ENCODE measurements at regions not wholly inside any gene's neighbourhood (a gene's known extent, or its start where the extent isn't known, plus 50 kb on each side); places are given as distances from the start of the nearest gene placed in this dataset.
A peak's percentile ranks its signal among the peaks of the same experiment; 100 is the strongest.
"Not testable (repeated sequence)": the region's sequence is repeated elsewhere in the genome, so short reads cannot be mapped to it uniquely, and the experiment has no call there.

DNA sequence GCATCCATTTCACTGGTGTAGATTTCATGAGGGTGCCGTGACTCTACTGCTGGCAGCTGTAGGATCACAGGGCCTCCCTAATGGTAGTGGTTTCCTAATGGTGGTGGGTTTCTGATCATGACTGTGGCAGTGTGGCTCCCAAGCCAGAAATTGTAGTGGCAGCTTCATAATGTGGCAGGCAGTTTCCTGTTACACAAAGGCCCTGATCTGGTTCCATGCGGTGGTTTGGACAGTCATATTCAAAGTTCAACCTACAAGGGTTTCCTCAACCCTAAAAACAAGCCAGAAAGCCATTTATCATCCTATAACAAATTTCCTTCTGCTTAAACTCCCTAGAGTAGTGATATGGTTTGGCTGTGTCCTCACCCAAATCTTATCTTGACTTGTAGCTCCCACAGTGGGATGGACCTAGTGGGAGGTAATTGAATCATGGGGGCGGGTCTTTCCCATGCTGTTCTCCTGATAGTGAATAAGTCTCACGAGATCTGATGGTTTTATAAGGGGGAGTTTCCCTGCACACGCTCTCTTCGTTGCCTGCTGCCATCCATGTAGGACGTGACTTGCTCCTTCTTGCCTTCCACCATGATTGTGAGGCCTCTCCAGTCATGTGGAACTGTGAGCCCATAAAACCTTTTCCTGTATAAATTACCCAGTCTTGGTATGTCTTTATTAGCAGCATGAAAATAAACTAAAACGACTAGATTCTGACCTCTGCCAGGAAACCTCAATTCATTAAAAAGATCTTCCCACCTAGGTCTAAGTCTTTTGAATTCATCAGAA is 257.1 kb downstream of the EFCAB11 start:
- no peak for DNase-seq

DNA sequence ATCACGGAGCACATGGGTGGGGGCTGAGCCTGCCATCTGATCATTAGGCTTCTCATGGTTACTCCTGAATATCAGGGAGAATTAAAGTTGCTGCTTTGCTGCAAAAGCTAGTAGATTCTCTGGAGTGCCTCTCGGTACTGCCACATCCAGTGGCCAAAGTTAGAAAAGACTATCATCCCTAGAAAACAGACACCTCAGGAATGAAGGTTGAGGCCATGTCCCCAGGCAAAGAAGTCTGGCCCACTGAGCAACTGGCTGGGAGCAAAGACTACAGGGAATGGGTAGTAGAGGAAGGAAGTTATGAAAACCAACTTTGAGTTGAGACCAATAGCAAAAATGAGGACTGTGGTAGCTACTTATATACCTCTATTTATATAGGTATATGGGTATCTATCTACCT is 258.7 kb downstream of the EFCAB11 start:
- DNase-seq, result peak in 1 of 2 experiments; percentile 3

DNA sequence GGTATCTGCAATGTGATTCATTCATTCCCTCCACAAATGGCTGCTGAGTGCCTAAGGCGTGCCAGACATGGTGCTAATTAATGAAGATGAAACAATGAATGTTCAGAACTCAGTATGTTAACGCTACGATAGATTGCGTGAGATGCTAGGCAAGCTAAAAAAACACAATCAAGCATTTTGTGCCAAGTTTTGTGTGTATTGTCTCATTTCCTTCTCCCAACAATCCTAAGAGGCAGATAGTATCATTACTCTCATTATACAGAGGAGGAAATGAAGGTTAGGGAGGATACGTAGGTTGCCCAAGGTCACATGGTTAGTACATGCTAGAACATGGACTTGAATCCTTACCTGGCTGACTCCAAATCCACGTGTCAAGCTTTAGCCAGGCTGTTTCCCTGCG is 264.4 kb downstream of the EFCAB11 start:
- DNase-seq, result no peak

DNA sequence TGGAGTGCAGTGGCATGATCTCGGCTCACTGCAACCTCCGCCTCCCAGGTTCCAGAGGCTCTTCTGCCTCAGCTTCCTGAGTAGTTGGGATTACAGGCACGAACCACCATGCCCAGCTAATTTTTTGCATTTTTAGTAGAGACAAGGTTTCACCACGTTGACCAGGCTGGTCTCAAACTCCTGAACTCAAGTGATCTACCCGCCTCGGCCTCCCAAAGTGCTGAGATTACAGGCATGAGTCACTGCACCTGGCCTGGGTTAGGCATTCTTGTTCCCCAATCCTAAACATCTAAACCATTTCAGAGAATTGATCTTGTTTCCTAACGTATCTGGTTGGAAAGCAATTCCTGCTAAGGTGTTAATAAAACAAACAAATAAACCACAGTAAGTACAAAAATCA is 264.8 kb downstream of the EFCAB11 start:
- DNase-seq, result not testable (repeated sequence)

DNA sequence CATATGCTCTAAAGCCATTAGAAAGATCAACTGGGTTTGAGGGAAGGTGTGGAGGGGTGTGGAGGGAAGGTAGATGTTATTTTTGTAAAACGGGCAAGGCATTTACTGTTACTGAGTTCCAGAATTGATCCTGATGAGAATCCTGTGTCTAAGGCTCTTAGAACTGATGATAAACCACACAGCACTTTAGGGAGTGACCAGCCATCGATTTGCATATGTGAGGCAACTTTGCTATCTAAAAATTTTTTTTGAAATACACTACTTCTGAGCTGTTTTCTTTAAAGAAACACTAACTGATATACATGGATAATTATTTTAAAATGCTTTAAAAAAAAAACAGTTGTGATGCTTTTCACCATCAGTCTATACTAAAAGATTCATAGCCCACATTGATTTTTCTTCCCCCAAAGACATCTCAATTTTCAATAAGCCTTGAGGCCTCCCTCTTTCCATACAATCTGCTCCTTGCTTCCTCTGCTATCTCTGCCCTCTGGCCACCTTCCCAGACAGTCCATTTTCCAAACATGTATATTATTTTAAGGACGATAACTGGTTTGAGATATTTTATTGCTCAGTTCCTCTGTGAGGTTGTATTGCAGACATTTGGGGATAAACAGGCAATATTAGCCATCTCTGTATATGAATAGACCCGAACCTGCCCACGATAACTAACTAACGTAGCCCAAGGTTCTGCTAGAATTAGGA is 265.9 kb downstream of the EFCAB11 start:
- DNase-seq, result no peak

DNA sequence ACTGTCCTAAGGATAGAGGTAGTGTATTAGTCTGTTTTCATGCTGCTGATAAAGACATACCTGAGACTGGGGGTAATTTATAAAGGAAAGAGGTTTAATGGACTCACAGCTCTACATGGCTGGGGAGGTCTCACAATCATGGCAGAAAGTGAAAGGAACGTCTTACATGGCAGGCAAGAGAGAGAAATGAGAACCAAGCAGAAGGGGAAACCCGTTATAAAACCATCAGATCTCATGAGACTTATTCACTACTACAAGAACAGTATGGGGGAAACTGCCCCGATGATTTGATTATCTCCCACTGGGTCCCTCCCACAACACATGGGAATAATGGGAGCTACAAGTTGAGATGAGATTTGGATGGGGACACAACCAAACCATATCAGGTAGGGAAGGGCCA is 267.4 kb downstream of the EFCAB11 start:
- not testable (repeated sequence) for DNase-seq

DNA sequence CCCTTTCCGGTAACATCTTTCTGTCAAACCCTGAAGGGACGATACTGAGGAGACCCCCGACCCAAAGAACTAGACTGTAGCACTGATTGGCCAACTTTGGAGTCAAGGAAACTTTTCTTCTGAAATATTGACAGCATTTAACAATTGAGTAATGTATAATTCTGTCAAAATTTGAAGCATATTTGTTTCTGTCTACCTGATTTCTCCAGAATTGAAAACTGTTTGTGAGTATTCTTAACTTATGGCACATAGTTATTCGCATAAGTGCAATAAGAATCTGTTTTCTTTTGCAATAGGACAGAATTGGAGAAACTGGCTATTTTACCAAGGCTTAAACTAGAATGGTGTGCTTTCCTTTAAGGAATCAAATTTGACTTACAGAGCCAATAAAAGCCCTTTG is 267.1 kb upstream of the FOXN3 start:
- no peak for DNase-seq

DNA sequence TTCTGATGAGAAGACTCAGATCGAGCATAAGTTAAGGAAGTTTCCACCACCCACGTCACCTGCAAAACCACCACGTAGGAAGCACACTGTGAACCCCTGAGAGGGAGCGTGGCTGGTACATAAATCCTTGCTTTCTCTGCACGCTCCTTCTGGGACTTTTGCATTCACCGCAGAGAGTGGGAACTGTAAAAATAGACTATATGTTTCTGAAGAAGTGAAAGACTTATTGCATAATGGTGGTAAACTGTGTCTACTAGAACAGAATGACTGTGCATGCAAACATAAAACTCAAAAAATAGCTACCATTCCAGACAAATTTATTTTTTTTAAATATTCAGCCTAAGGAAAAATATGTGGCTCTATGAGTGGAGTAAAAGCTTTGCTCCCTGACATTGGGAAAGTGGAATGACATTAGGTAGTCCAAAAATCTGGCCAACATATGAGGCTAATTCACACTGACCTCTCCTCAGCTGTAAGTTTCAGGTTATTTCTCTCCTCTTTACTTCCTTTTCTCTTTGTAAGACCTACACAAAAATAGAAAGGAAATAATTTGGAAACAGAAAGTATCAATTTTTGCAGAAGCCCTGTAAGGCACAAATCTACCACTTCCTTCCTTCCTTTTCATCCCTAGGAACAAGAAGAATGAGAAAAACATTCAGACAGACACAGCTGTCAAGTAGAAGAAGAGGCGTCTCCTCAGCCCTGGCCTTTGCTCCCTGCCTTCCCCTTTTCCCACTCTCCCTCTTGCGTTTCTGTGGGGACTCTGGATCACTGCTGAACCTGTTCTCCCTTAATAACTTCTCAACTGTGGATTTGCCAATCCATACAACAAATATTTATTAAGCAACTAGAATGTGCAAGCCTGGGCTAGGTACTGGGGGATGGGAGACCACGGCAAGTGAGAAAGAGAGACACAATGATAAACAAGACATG is 264.3 kb upstream of the FOXN3 start:
- peak; percentile 49 to 67 for DNase-seq

DNA sequence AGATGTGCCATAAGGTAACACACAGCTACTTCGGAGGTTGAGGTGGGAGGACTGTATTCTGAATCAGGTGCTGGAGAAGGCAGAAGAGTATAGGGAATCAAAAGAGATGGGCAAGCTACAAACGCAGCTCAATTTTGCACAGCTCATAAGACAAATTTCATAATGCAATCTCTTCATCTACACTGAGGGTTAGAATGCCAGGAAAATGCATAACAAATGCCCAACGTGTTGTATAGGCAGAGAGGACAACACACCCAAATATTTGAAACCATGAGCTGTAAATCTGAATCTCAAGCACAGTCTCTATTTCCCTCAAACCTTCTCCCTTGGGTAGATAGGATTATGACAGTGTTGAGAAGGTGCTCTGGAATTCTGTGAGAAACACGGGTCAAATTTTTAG is 263.1 kb upstream of the FOXN3 start:
- no peak for DNase-seq

DNA sequence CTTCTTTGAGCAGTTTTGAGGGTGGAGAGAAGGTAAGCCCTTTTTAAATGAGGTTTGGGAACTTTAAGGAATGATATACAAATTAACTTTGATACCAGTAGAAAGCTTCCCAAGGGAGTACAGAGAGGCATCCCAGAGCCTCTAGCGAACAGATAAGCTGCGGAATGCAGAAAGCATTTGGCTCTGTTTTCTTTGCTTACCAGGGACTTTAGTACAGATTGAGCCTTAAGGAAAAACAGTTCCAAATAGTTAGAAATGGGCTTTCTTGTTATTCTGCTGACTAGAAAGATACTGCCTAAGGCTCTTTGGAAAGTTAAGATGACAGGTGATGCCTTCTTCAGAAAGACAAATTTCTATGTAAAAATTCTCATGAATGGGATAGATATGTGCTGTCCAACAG is 261.7 kb upstream of the FOXN3 start:
- no peak for DNase-seq

DNA sequence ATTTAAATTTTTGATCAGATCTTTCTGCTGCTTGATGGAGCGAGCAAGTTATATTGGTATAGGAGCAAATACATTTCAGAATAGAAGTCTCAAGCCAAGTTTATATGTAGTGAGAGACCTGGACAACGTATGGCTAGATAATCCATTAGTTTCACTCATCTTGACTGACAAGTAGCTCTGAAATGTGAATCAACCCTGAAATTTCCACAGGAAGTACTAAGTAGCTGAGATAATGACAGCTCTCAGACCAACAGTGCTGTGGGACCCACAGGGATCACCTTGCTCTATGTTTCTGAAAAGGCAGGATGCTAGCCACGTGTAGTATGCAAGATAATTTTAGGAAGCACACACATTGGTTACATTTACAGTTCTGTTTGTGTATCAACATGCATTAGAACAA is 258.6 kb upstream of the FOXN3 start:
- no peak for DNase-seq

DNA sequence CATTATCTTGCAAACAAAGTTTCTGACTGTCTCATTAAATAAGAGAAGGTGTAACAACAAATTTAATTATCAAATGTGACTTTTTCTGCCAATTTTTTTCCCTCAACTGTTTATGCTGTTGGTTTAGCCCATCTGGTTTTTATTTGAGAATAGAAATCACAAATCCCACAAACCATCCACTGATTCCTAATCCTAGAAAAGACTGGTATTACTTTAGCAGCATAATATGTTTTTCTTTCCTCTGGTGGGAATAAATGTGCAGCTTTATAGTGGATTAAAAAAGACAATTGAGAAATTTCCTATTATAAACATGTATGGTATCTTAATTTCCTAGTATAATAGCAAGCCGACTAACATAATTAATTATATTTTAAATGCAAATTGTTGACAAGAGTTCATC is 257.9 kb upstream of the FOXN3 start:
- no peak for DNase-seq

DNA sequence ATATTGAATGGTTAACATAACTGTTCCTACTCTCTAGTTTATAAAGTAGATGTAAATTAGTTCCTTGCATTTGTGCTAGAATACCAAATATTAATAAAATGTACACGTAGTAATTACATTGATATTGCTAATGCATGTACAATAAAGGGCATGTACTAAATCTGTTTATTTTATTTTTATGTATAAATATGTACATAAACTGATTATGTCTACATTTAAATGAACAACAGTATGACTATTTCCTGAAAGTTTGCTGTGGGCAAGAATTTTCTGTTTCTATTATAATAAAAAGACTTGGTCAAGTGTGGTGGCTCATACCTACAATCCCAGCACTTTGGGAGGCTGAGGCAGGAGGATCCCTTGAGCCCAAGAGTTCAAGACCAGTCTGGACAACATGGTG is 257.2 kb upstream of the FOXN3 start:
- DNase-seq, result no peak

DNA sequence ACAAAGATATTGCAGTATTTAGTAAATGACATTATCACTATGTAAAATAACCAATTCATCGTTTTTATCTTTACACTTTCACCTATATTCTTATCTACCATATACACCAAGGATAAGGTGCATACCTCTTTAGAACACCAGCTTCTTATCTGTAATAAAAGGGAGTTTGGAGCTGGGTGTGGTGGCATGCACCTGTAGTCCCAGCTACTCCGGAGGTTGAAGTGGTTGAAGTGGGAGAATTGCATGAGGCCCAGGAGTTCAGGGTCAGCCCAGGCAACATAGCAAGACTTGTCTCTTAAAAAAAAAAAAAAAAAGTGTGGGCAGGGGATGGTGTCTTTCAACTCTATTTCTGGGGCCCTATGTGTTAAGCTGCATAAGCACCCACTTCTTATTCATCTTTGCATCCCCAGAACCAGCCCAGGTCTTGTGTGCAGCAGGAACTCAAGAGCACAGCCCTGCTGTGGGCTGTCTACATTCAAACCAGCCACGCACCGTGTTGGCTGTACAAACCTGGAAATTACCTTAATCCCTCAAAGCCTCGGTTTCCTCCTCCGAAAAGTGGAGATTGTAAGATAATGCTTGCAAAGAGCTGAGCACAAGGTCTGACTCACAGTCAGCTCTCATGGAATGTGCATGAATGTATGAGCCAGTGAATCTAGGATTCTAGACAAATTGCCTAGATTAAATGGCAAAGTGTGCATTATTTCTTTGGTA is 256.6 kb upstream of the FOXN3 start:
- no peak for DNase-seq

DNA sequence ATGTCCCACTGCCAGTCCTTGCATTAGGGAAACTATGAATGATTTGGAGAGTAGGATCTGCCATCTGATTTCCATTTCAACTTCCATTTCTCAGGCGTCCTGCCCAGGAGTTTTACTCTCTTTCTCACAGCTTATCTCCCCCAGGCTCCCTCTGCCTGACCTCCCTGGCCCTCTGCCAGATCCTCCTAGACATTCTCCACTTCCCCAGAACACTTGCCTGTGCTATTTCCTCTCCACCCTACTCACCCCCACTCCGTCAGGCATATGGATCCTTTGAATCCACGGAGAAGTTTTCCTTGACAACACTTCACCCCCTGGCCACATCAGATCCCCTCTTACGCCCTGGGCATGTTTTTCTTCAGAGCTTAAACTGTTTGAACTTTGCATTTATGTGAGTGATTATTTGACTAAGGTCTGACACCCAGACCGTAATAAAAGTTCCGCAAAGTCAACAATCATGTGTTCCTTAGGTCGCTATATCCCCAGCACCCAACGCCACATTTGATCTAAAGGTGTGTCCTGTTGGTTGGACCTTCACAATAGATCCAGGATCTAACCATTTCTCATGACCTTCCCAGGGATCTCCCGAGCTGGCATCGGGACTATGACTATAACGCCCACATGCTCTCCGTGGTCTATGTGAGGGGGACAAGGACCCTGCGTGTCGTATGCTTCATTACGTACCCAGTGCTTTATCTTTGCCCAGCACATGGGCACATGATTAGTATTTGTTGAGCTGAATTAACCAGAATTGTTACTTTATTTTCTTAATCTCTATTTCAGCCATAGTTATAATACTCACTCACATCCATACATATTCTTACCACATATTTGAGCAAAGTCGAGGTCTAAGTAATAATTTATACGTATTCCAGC is 255.8 kb upstream of the FOXN3 start:
- no peak for DNase-seq

DNA sequence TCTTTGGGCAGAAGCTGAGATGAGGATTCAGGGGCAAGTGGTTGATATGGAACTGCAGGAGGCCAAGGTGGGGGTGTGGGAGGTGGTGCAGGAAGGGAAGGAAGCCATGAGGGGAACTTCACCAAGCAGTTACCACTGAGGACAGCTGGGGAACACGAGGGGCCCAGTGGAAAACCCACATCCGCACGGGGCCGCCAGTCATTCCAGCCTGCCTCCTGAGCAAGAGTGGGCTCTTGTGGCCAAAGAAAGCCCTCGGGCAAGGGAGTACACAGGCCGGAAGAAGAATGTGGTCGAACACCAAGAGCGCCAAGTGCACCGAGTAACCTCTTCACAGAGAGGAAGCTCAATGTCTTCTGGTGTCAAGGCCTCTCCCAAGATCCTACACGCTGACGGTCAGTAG is 252.2 kb upstream of the FOXN3 start:
- DNase-seq, result peak; percentile 97 to 98

DNA sequence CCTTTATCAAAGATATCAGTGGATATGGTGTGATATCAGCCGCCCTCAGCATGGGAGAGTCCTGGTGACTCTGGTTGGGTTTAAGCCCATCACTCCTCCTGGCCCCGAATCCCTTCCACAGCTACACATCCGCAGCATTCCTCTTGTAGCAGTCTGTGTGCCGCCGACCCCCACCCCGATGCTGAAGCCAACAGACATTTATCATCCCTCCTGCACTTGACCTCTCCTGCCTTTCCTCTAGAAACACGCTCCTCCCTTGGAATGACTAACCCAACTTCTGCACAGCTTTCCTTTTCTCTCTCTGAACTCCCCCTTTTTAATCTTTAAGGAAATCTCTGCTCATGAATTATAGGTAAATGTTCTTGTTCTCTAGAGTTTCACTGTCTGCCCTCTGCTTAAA is 250.9 kb upstream of the FOXN3 start:
- no peak for DNase-seq

DNA sequence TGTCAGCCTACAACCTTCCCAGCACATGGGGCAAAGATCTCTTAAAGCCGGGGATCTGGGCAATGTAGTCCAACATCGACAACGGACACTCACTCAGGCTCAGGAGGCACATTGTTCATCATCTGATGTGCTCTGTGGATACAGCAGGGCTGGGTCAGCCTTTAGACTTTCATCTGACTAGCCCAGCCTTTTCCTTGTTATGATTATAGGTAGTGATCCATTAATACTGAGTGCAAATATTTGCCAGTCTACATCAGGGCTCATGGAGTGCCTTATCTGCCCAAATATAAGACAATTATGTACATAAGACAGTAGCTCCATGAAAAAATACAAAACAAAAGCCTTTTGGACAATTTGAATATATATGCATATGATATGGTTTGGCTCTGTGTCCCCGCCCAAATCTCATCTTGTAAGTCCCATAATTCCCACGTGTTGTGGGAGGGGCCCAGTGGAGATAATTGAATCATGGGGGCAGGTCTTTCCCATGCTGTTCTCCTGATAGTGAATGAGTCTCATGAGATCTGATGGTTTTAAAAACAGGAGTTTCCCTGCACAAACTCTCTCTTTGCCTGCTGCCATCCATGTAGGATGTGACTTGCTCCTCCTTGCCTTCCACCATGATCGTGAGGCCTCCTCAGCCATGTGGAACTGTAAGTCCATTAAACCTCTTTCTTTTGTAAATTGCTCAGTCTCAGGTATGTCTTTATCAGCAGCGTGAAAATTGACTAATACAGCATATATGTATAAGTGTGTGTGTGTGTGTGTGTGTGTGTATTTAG is 248.5 kb upstream of the FOXN3 start:
- DNase-seq, result not testable (repeated sequence)

DNA sequence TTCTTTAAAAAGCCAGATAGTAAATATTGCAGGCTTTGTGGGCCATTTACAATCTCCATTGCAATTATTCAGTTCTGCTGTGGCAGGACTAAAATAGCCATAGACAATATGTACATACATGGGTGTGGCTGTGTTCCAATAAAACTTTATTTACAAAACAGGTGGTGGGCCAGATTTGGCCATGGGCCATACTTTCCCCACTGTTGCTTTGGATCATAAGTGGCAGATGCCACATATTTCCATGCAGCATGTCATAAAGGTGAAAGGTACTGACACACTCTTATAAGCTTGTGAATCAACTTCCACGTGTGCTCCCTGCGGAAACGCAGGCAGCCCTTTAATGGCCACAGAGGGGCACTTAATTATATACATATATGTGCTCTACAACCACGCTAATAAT is 244.4 kb upstream of the FOXN3 start:
- no peak for DNase-seq

DNA sequence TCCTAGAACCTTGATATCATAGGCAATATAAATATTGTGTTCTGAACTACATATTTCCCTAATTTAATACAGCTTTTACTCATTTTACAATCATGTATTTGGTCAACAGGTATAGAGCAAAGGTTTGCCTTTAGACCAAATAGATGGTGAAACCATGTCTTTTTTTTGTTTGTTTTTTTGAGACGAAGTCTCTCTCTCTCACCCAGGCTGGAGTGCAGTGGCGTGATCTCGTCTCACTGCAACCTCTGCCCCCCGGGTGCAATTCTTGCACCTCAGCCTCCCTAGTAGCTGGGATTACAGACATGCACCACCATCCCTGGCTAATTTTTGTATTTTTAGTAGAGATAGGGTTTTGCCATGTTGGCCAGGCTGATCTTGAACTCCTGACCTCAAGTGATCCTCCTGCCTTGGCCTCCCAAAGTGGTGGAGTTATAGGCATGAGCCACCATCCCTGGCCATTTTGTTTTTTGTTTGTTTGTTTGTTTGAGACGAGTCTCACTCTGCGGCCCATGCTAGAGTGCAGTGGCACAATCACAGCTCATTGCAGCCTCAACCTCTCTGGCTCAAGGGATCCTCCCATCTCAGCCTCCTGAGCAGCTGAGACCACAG is 243.7 kb upstream of the FOXN3 start:
- DNase-seq, result not testable (repeated sequence)

DNA sequence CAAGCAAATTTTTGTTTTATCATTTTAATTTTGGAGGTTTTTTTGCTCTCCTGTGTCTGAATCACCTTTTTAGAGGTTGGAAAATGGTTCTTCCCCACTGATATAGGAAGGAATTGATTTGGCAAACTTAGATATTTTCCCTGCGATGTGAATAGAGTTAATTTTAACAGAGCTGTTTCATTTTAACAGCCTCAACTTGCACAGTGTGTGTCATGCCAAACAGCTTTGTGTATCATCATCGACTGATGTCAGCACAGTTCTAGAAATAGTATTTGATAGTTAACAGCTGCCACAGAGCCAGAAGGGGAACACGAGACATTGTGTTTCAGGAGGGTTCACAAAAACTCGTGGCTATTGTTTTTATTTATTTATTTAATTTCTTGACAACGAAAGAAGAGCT is 243.1 kb upstream of the FOXN3 start:
- no peak for DNase-seq
